Esophagus muscularis mucosa (tissue), 3 donors: ENCODE measurements at regions not wholly inside any gene's neighbourhood (a gene's known extent, or its start where the extent isn't known, plus 50 kb on each side); places are given as distances from the start of the nearest gene placed in this dataset.

Experiments
- POLR2A ChIP-seq: fragments of 450-650 bp; IDR thresholded peaks from one replicate; pipeline ENCODE4 v1.6.1; 2017; ENCODE audit warnings: antibody characterized with exemption, moderate library complexity, mild to moderate bottlenecking, low read depth
- TF ChIP-seq, protein P1 (sequence below), 3 experiments: fragments of 200-600 bp in 2 of 3; fragments of 450-650 bp in 1 of 3; sonication (generic) in 2 of 3; IDR thresholded peaks; one replicate each; pipeline ENCODE4 v1.5.1; 2017 to 2019; ENCODE audit warnings: antibody characterized with exemption in 3 of 3, mild to moderate bottlenecking in 2 of 3, moderate library complexity in 1 of 3

DNA sequence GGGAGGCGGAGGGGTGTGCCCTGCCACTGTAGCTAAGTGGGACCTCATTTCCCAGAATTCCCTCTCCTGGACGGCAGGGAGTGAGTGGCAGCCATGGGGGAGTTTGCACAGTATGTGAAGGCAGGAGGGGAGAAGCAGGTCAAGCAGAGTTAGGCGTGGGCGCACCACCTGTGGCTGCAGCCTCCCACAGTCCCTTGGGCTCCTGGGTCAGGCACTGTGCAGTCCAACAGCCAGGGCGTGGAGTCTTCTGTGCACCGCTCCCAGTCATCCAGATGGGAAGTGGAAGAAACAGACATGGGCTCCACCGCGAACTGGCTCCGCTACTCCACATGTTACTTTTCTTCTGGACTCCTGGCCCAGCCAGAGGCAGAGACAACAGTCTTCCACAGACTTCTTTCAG lies 85.4 kb upstream of the TIAM1 start:
- TF ChIP-seq, protein P1, sequence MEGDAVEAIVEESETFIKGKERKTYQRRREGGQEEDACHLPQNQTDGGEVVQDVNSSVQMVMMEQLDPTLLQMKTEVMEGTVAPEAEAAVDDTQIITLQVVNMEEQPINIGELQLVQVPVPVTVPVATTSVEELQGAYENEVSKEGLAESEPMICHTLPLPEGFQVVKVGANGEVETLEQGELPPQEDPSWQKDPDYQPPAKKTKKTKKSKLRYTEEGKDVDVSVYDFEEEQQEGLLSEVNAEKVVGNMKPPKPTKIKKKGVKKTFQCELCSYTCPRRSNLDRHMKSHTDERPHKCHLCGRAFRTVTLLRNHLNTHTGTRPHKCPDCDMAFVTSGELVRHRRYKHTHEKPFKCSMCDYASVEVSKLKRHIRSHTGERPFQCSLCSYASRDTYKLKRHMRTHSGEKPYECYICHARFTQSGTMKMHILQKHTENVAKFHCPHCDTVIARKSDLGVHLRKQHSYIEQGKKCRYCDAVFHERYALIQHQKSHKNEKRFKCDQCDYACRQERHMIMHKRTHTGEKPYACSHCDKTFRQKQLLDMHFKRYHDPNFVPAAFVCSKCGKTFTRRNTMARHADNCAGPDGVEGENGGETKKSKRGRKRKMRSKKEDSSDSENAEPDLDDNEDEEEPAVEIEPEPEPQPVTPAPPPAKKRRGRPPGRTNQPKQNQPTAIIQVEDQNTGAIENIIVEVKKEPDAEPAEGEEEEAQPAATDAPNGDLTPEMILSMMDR (IDR thresholded peaks at IDR 0.05), result no peak
- no peak for TF ChIP-seq POLR2A
